ENCODE measurements at regions not wholly inside any gene's neighbourhood (a gene's known extent, or its start where the extent isn't known, plus 50 kb on each side); places are given as distances from the start of the nearest gene placed in this dataset.

DNA sequence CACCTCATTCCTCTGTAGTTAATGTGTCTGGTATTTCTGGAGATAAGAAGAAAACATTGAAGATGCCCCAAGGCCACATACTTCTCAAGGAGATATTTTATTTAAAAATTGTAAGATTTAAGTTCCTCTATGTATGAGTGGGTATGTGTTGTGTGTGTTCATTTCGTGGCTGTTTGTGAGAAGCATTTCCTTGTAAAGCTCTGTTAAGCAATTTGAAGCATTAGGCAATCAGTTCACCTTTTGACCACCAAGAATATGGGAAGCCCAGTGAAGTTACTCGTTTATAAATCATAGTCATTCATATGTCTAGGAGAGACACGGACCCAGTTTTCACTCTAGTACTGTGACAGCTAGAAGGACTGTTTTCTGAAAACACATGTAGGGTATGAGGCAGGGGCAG is 717.6 kb upstream of the MAP3K7 start:
- no peak for TF ChIP-seq POLR2A (IDR thresholded peaks at IDR 0.05; ENCODE audit: low read depth, low read length)
- no peak for TF ChIP-seq POLR2AphosphoS5 (IDR thresholded peaks at IDR 0.05; ENCODE audit: low read depth, low read length)
